ENCODE measurements at regions not wholly inside any gene's neighbourhood (a gene's known extent, or its start where the extent isn't known, plus 50 kb on each side); places are given as distances from the start of the nearest gene placed in this dataset.

DNA sequence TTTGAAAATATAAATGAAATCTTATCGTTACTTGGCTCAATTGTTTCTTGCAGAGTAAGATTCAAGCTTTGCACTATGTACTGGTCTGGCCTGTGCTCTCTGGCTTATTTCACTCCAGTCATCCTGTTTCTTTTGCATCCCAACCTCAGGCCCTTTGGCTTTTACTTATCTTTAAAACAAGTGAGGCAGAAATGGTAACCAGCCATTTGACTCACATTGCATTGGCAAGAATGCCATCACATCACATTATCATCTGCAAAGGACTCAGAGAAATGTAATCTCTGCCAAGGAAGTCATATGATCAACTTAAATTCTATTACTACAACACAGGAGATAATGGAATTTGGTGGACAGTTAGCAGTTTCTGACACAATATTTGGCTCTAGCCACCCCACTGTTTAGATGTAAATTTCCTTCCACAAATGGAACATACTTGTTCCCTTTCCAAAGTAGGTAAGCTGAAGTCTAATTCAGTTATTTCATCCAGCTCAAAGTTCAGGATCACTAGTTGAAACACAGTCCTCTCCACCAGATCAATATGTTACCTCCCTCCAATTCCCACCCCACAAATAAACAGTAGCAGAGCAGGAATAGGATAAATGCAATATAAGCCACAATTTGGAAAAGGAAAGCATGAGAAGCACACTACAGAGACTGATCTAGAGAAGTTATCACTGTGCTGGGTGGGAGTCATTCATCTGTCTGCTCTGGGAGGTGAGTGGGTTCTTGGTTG is 65.0 kb upstream of the DSC1 start:
- TF ChIP-seq ELF4 (IDR thresholded peaks at IDR 0.05): no peak
- TF ChIP-seq HDGF (IDR thresholded peaks at IDR 0.05; ENCODE audit: borderline replicate concordance): no peak
- no peak for TF ChIP-seq SP1 (IDR thresholded peaks at IDR 0.05)
- TF ChIP-seq TARDBP (IDR thresholded peaks at IDR 0.05): no peak
- no peak for TF ChIP-seq ARNT (IDR thresholded peaks at IDR 0.05)
- TF ChIP-seq, protein P1, sequence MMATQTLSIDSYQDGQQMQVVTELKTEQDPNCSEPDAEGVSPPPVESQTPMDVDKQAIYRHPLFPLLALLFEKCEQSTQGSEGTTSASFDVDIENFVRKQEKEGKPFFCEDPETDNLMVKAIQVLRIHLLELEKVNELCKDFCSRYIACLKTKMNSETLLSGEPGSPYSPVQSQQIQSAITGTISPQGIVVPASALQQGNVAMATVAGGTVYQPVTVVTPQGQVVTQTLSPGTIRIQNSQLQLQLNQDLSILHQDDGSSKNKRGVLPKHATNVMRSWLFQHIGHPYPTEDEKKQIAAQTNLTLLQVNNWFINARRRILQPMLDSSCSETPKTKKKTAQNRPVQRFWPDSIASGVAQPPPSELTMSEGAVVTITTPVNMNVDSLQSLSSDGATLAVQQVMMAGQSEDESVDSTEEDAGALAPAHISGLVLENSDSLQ (IDR thresholded peaks at IDR 0.05): no peak
- TF ChIP-seq SUZ12 (IDR thresholded peaks at IDR 0.05): no peak
- no peak for TF ChIP-seq LEF1 (IDR thresholded peaks at IDR 0.05; ENCODE audit: borderline replicate concordance)
- TF ChIP-seq FOXM1 (IDR thresholded peaks at IDR 0.05; ENCODE audit: borderline replicate concordance): no peak
